ENCODE measurements at regions not wholly inside any gene's neighbourhood (a gene's known extent, or its start where the extent isn't known, plus 50 kb on each side); places are given as distances from the start of the nearest gene placed in this dataset.
"Not testable (repeated sequence)": the region's sequence is repeated elsewhere in the genome, so short reads cannot be mapped to it uniquely, and the experiment has no call there.

DNA sequence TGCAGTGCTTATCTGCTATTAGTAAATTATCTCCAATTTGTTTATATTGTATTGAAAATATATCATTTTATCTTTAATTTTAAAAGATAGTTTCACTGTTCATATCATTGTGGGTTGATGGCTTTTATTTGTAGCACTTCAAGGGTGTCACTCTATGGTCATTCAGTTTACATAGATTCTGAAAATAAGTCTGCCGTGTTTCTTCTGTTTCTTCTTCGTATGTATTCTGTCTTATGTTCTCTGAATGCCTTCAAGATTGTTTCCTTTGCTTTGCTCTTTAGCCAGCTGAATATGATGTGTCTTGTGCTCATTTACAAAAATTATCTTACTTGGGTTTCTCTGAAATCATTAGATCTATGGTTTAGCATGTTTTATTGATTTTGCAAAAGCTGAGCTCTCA lies 359.9 kb downstream of the CYLC2 start:
- no peak for TF ChIP-seq POLR2AphosphoS5 (IDR thresholded peaks at IDR 0.05; ENCODE audit: insufficient read depth, low read depth, low read length)
- TF ChIP-seq, protein P1, sequence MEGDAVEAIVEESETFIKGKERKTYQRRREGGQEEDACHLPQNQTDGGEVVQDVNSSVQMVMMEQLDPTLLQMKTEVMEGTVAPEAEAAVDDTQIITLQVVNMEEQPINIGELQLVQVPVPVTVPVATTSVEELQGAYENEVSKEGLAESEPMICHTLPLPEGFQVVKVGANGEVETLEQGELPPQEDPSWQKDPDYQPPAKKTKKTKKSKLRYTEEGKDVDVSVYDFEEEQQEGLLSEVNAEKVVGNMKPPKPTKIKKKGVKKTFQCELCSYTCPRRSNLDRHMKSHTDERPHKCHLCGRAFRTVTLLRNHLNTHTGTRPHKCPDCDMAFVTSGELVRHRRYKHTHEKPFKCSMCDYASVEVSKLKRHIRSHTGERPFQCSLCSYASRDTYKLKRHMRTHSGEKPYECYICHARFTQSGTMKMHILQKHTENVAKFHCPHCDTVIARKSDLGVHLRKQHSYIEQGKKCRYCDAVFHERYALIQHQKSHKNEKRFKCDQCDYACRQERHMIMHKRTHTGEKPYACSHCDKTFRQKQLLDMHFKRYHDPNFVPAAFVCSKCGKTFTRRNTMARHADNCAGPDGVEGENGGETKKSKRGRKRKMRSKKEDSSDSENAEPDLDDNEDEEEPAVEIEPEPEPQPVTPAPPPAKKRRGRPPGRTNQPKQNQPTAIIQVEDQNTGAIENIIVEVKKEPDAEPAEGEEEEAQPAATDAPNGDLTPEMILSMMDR (IDR thresholded peaks at IDR 0.05; ENCODE audit: extremely low read depth in 1 of 2, insufficient read depth in 1 of 2, low read depth in 1 of 2, low read length in 2 of 2): no peak
- TF ChIP-seq GATA2 (IDR thresholded peaks at IDR 0.05; ENCODE audit: insufficient read depth, insufficient read length, low read depth, low read length): no peak
- no peak for TF ChIP-seq POLR2A (IDR thresholded peaks at IDR 0.05; ENCODE audit: low read depth, low read length)
- no peak for TF ChIP-seq FOS (IDR thresholded peaks at IDR 0.05; ENCODE audit: borderline replicate concordance, insufficient read depth, low read length)
- no peak for TF ChIP-seq MYC (IDR thresholded peaks at IDR 0.05; ENCODE audit: low read depth, low read length)
- no peak for TF ChIP-seq JUN (IDR thresholded peaks at IDR 0.05; ENCODE audit: borderline replicate concordance, insufficient read depth, insufficient read length, low read depth)
- Histone ChIP-seq H3K9ac (replicated peaks; ENCODE audit: extremely low read depth, insufficient read depth, low read length) (no peak overlapping the region), H3K36me3 (ENCODE audit: control insufficient read depth in 2 of 2, extremely low read depth in 1 of 2, insufficient read depth in 2 of 2, low read length in 2 of 2) (no peaks in the 10 kb centered on the region), H3K79me2 (ENCODE audit: control insufficient read depth, insufficient read depth, low read length) (no peaks in the 10 kb centered on the region), H4K20me1 (replicated peaks; ENCODE audit: control insufficient read depth, extremely low read depth, insufficient read depth, low read length) (no peaks in the 10 kb centered on the region), H3K4me3 (replicated peaks in 1 of 3; ENCODE audit: insufficient read depth in 1 of 3, low read depth in 1 of 3, low read length in 3 of 3) (no peak overlapping the region), H3K9me3 (replicated peaks; ENCODE audit: control insufficient read depth, insufficient read depth, low read length) (no peaks in the 10 kb centered on the region), H2AFZ (ENCODE audit: low read depth, low read length) (no peak overlapping the region), H3K27ac (ENCODE audit: insufficient read depth, low read depth, low read length) (no peak overlapping the region), H3K9me1 (replicated peaks; ENCODE audit: control insufficient read depth, extremely low read depth, insufficient read depth, low read length) (no peaks in the 10 kb centered on the region), H3K27me3 (ENCODE audit: control insufficient read depth in 2 of 2, insufficient read depth in 2 of 2, low read length in 2 of 2) (no peaks in the 10 kb centered on the region), H3K4me2 (ENCODE audit: insufficient read depth, low read length) (no peak overlapping the region), H3K4me1 (ENCODE audit: control insufficient read depth, extremely low read depth, insufficient read depth, low read length) (no peaks in the 10 kb centered on the region)
- ChIA-PET CTCF (no interaction called here), POLR2A (no interaction called here)
- intact Hi-C loops (cut with micrococcal nuclease) (no loop called here), dilution Hi-C loops (cut with MboI; ENCODE audit: extremely low pct_ligation_motif_present, low sequenced_read_pairs) (no loop called here)
- DNase-seq (ENCODE audit: low read depth, low spot score): no peak
- no peak for FAIRE-seq
- no TSS peak for BruUV-seq (replicated peaks)

GRCh38 chr9:103357980-103358379 lies 362.8 kb downstream of the CYLC2 start:
- FAIRE-seq; H3K9ac ChIP-seq (replicated peaks; ENCODE audit: extremely low read depth, insufficient read depth, low read length); H3K27ac ChIP-seq (ENCODE audit: insufficient read depth, low read depth, low read length); H3K79me2 ChIP-seq (ENCODE audit: control insufficient read depth, insufficient read depth, low read length); DNase-seq (ENCODE audit: low read depth, low spot score); H3K36me3 ChIP-seq (ENCODE audit: control insufficient read depth in 2 of 2, extremely low read depth in 1 of 2, insufficient read depth in 2 of 2, low read length in 2 of 2); H3K4me2 ChIP-seq (ENCODE audit: insufficient read depth, low read length); H3K9me1 ChIP-seq (replicated peaks; ENCODE audit: control insufficient read depth, extremely low read depth, insufficient read depth, low read length); BruUV-seq (replicated peaks); H3K4me3 ChIP-seq (replicated peaks in 1 of 3; ENCODE audit: insufficient read depth in 1 of 3, low read depth in 1 of 3, low read length in 3 of 3); dilution Hi-C loops (cut with MboI; ENCODE audit: extremely low pct_ligation_motif_present, low sequenced_read_pairs); H3K27me3 ChIP-seq (ENCODE audit: control insufficient read depth in 2 of 2, insufficient read depth in 2 of 2, low read length in 2 of 2); intact Hi-C loops (cut with micrococcal nuclease); CTCF ChIA-PET; H4K20me1 ChIP-seq (replicated peaks; ENCODE audit: control insufficient read depth, extremely low read depth, insufficient read depth, low read length); POLR2A ChIA-PET; H3K9me3 ChIP-seq (replicated peaks; ENCODE audit: control insufficient read depth, insufficient read depth, low read length); H3K4me1 ChIP-seq (ENCODE audit: control insufficient read depth, extremely low read depth, insufficient read depth, low read length); H2AFZ ChIP-seq (ENCODE audit: low read depth, low read length): not testable (repeated sequence)
